Vagina (tissue), 2 donors: ENCODE measurements at regions not wholly inside any gene's neighbourhood (a gene's known extent, or its start where the extent isn't known, plus 50 kb on each side); places are given as distances from the start of the nearest gene placed in this dataset.

ENCODE experiments used
- CTCF ChIP-seq, 3 experiments: fragments of 450-650 bp in 2 of 3; fragments of 200-600 bp in 1 of 3; sonication (generic) in 1 of 3; IDR thresholded peaks; one replicate each; pipeline ENCODE4 v1.5.1; 2017 to 2019; ENCODE audit warnings: antibody characterized with exemption in 3 of 3, mild to moderate bottlenecking in 2 of 3, moderate library complexity in 2 of 3
- POLR2A ChIP-seq, 2 donors: fragments of 450-650 bp; IDR thresholded peaks; one replicate each; pipeline ENCODE4 v1.6.1; 2017; ENCODE audit warnings: antibody characterized with exemption in 2 of 2, mild to moderate bottlenecking in 2 of 2, moderate library complexity in 2 of 2
- POLR2AphosphoS5 ChIP-seq, 2 donors: sonication (generic); formaldehyde crosslinking; IDR thresholded peaks; one replicate each; pipeline ENCODE4 v1.9.0; 2017; ENCODE audit warnings: antibody characterized with exemption in 2 of 2, mild to moderate bottlenecking in 2 of 2, low read depth in 1 of 2; ENCODE audit not compliant: insufficient read depth in 1 of 2

GRCh38 chr13:79937311-79937710 is 403.6 kb downstream of the SPRY2 start:
- TF ChIP-seq CTCF (IDR thresholded peaks at IDR 0.05) = no peak
- TF ChIP-seq POLR2A (IDR thresholded peaks at IDR 0.05) = no peak
- no peak for TF ChIP-seq POLR2AphosphoS5 (IDR thresholded peaks at IDR 0.05; ENCODE audit: insufficient read depth in 1 of 2, low read depth in 1 of 2)
